Tibial nerve (tissue), 4 donors: ENCODE measurements at regions not wholly inside any gene's neighbourhood (a gene's known extent, or its start where the extent isn't known, plus 50 kb on each side); places are given as distances from the start of the nearest gene placed in this dataset.
"Not testable (repeated sequence)": the region's sequence is repeated elsewhere in the genome, so short reads cannot be mapped to it uniquely, and the experiment has no call there.

ENCODE experiments used
- CTCF ChIP-seq, 5 experiments: fragments of 200-600 bp in 3 of 5; fragments of 450-650 bp in 2 of 5; sonication (generic) in 3 of 5; IDR thresholded peaks; one replicate each; pipeline ENCODE4 v1.5.1; 2016 to 2019; ENCODE audit warnings: antibody characterized with exemption in 5 of 5, mild to moderate bottlenecking in 3 of 5, moderate library complexity in 2 of 5
- EP300 ChIP-seq, 2 donors: sonication (generic); formaldehyde crosslinking; IDR thresholded peaks; one replicate each; pipeline ENCODE4 v1.6.1; 2017; ENCODE audit warnings: antibody characterized with exemption in 2 of 2, mild to moderate bottlenecking in 1 of 2
- POLR2A ChIP-seq, 2 donors: fragments of 450-650 bp; IDR thresholded peaks; one replicate each; pipeline ENCODE4 v1.6.1; 2017; ENCODE audit warnings: antibody characterized with exemption in 2 of 2, mild to moderate bottlenecking in 2 of 2, moderate library complexity in 2 of 2

GRCh38 chr3:607480-607879, 410.9 kb downstream of the CHL1 start:
- not testable (repeated sequence) for TF ChIP-seq CTCF, POLR2A, EP300 (IDR thresholded peaks at IDR 0.05)
